ENCODE measurements at regions not wholly inside any gene's neighbourhood (a gene's known extent, or its start where the extent isn't known, plus 50 kb on each side); places are given as distances from the start of the nearest gene placed in this dataset.
"Not testable (repeated sequence)": the region's sequence is repeated elsewhere in the genome, so short reads cannot be mapped to it uniquely, and the experiment has no call there.

DNA sequence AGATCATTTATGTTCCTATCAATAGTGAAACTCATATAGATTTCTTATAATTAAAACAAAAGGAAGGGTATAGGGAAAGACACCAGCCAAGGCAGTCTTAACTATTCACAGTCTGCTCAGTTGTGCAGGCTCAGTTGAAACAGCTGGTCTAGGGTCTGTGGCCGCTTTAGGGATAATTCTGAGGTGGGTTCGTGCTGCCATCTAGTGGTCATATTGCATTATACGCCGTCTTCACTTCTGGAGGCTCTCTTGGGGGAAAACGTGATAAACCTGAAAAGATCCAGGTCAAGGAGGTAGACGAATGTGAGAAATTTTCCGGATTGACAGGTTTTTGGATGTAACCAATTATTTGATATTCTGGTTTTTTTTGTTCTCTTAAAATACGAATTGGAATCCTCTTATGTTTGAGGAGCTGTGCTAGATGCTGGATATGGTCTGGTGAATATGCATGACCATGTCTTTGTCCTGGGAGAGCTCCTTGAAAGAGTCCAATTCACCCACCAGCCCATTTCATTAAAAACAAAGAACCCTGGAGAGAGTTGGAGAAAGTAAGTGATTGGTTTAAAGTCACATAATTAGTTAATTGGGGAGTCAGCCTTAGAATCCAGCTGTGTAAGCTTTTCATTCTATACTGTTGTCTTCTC, 492.4 kb downstream of the PLCL1 start:
- DNase-seq (ENCODE audit: low spot score): peak; percentile 54

DNA sequence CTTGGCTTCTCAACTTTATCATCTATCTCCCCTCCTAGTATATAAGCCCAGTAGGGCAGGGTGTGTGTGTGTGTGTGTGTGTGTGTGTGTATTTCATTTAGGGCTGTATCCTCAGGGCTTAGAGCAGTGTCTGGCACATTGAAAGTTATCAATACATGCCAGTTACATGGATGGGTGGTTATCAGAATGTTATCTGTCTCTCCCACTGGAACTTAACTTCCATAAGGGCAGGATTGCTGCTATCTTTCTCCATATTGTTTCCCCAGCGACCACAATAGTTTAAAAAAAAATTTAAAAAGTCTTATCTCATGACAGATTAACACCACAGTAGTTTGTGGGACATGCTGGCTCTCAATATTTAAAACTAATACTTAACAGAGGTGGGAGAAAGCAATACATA, 488.9 kb downstream of the PLCL1 start:
- DNase-seq (ENCODE audit: low spot score): no peak

- no peak for DNase-seq (ENCODE audit: low spot score)
Measured at GRCh38 chr2:198289811-198290210, 485.4 kb downstream of the PLCL1 start.

DNA sequence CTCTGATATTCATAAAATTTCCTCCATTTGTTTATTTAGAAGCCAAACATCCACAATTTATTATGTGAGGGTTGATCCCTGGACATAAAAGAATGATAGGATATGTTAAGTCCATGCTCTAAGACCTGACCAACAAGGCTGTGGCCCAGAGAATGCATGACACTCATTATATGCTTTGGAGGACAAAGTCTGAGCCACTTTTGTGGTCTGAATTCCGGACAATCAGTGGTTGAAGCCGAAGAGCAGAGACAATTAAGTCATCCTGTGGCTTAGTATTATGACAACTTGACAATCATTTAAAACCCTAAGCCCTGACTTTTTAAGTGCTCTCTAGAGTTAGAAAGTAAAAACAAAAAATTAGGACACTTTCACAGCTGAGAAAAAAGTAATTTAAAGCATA, 483.3 kb downstream of the PLCL1 start:
- DNase-seq (ENCODE audit: low spot score): no peak

DNA sequence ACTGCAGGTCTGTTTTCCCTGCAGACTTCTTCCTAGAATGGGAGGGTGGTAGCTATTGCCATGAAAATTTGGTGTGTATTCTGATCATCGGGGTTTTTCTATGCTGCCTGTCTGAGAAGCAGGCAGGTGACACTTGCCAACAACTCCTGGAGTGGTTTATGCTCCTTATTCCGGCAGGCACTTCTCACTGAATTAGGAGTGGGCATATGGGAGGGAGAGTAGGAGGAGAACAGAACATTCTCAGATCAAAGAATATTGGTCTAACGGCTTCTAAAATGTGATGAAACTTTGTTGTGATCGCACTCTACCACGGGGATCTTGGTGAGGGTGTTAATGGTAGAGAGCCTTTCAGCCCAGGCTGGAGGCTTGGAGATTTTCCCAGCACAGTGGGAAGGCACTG, 480.8 kb downstream of the PLCL1 start:
- DNase-seq (ENCODE audit: low spot score): no peak

GRCh38 chr2:198283146-198283545, 478.8 kb downstream of the PLCL1 start:
- DNase-seq (ENCODE audit: low spot score): no peak

GRCh38 chr2:198282061-198282460, 477.7 kb downstream of the PLCL1 start:
- DNase-seq (ENCODE audit: low spot score): no peak

- no peak for DNase-seq (ENCODE audit: low spot score)
Measured at GRCh38 chr2:198280145-198280544, 475.8 kb downstream of the PLCL1 start.

- DNase-seq (ENCODE audit: low spot score): no peak
Measured at GRCh38 chr2:198279026-198279425, 474.6 kb downstream of the PLCL1 start.

GRCh38 chr2:198277181-198277580, 472.8 kb downstream of the PLCL1 start:
- DNase-seq (ENCODE audit: low spot score): no peak

GRCh38 chr2:198273660-198274059, 469.3 kb downstream of the PLCL1 start:
- no peak for DNase-seq (ENCODE audit: low spot score)

GRCh38 chr2:198270157-198270556, 465.8 kb downstream of the PLCL1 start:
- not testable (repeated sequence) for DNase-seq (ENCODE audit: low spot score)

DNA sequence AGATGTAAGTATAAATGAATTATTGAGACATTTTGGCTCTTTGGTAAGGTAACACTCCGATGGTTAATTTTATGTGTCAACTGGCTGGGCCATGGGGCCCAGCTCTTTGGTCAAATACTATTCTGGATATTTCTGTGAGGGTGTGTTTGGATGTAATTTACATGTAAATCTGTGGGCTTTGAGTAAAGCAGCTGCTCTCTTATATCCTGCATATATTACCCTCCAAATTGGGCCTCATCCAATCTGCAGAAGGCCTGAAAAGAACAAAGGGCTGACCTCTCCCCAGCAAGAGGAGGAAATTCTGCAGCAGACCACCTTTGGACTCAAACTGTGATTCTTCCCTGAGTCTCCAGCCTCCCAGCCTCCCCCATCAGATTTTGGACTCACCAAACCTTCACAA, 464.1 kb downstream of the PLCL1 start:
- DNase-seq (ENCODE audit: low spot score): no peak

DNA sequence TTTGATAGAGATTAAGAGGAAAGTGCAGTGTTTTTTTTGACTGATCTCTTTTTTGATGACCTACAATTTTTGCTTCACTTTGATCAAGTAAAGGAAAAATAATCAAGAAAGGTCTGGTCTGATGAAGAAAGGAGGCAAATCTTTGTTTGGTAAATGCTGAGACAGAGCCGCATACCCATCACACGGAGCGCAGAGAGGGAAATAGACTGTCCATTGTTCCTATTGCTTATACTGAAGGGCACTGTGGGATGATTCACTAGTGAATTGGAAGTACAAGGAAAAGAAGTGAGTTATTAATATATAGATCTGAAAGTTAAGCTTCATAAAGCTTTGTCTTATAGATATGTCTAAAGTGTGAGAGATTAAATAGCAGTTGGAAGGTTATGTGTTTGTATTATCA, 455.1 kb downstream of the PLCL1 start:
- DNase-seq (ENCODE audit: low spot score): no peak

- DNase-seq (ENCODE audit: low spot score): no peak
Measured at GRCh38 chr2:198254536-198255090, 450.2 kb downstream of the PLCL1 start.

DNA sequence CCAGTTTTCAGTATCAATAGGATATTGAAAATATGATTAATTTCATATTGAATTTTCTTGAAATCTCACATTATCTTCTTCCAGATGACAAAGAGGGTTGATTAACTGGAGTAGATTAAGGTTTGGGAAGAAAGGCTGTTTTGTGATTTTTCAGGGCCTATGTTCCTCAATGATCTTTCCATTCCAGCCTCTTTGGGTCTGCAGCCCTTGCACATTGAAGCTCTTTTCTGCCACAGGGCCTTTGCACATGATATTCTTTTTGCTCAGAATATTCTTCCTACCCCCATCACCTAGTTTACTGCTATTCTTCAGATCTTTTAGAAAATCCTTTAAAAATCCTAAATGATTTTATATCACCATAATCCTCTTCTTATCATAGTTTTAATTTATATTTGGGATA, 449.6 kb downstream of the PLCL1 start:
- DNase-seq (ENCODE audit: low spot score): no peak

DNA sequence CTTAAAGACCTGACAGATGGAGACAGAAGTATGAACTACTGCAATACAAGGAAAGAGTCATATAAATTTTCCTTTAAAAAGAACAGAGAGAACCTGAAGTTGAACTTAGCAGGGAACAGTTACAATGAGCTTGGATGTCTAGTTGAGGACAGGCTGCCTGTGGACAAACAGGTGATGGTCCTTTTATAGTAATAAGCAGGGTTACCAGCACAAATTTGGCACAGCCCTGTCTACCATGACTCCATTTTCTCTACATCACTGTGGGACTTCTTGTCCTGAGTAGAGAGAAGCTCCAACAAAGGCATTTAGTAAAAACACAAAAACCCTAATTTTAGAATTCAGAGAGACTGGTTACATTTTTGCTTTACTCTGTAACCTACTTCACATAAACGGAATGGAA, 448.1 kb downstream of the PLCL1 start:
- DNase-seq (ENCODE audit: low spot score): no peak

- DNase-seq (ENCODE audit: low spot score): no peak
Measured at GRCh38 chr2:198242093-198242492, 437.7 kb downstream of the PLCL1 start.

DNA sequence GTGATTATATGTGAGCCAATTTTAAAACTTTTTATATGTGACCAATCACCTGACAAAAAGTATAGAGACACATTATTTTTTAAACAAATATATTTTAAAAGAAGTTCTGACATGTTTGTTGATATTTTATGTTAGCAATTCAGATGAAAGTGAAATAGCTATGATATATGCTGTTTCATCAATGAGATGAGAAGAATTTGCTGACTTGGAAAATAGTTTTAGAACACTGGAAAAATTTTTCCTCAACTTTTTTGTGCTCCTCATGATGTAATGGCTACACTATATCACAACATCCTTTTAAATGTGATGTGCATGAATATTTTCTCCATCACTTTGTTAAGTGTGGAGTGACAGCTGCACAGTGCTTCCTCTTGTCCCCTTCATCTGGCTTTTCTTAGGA, 434.0 kb downstream of the PLCL1 start:
- no peak for DNase-seq (ENCODE audit: low spot score)

GRCh38 chr2:198236338-198236737, 431.9 kb downstream of the PLCL1 start:
- no peak for DNase-seq (ENCODE audit: low spot score)

GRCh38 chr2:198232281-198232680, 427.9 kb downstream of the PLCL1 start:
- DNase-seq (ENCODE audit: low spot score): no peak

GRCh38 chr2:198231562-198231961, 427.2 kb downstream of the PLCL1 start:
- DNase-seq (ENCODE audit: low spot score): no peak

GRCh38 chr2:198220763-198221610, 416.6 kb downstream of the PLCL1 start:
- DNase-seq (ENCODE audit: low spot score): no peak
